ENCODE measurements at regions not wholly inside any gene's neighbourhood (a gene's known extent, or its start where the extent isn't known, plus 50 kb on each side); places are given as distances from the start of the nearest gene placed in this dataset.

GRCh38 chr9:117936185-117937130 lies 232.3 kb downstream of the TLR4 start:
- TF ChIP-seq CTCF (IDR thresholded peaks at IDR 0.05) = no peak
- no peak for TF ChIP-seq EZH2 (IDR thresholded peaks at IDR 0.05)
- no peak for TF ChIP-seq EZH2phosphoT487 (IDR thresholded peaks at IDR 0.05)
